Glomerular visceral epithelial cell (primary cell): ENCODE measurements at regions not wholly inside any gene's neighbourhood (a gene's known extent, or its start where the extent isn't known, plus 50 kb on each side); places are given as distances from the start of the nearest gene placed in this dataset.
"Not testable (repeated sequence)": the region's sequence is repeated elsewhere in the genome, so short reads cannot be mapped to it uniquely, and the experiment has no call there.

ENCODE experiments used
- DNase-seq: peaks from one replicate; pipeline ENCODE4 v3.0.0-alpha.2; 2016; ENCODE audit errors: extremely low spot score

DNA sequence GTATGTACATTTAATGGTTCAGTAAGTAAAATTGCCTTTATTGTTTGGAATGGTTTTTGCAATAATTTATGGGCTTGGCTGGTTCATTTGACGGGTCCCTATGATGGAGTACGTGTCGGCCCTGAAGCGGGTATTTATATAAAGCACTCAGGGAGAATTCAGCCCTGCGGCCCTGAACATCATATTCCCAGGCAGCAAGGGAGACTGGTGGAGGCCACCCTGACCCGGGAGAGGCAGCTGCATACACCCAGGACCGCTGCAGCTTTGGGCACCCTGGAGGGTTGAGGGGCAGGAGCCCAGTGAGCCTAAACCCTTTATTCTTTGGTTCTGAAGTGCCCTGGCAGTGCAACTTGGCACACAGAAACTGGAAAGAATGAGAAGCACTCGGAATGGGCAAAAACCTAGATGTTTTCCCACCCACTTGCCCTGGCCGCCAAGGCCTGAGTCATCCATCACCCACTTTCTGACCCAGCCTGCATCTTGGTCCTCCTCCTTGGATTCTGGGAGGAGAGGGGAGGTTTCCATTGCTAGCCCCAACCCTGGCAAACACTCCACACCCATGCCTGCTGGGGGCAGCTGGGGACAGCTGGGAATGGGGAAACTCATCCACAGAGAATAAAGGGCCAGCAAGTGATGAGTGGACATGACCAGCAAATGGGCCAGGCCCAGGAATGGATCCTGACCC lies 162.2 kb upstream of the TNRC6C start:
- DNase-seq = no peak

DNA sequence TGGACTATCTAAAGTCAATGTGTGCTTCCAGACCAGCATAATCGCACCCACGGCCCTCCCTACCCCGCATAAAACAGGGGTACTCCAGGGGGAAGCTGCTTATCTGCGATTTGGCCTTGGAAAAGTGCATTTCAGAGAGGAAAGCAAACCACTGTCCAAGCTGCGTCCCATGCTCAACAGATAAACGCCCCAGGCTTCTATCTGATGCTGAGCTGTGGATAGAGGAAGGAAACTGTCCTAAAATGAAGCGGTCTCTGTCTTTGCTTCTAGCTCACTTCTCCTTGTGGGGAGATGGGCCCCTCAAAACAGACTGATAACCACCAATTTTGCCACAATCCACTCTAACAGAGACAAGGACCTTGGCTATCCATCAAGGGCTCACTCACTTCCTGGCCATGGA lies 160.5 kb upstream of the TNRC6C start:
- no peak for DNase-seq

DNA sequence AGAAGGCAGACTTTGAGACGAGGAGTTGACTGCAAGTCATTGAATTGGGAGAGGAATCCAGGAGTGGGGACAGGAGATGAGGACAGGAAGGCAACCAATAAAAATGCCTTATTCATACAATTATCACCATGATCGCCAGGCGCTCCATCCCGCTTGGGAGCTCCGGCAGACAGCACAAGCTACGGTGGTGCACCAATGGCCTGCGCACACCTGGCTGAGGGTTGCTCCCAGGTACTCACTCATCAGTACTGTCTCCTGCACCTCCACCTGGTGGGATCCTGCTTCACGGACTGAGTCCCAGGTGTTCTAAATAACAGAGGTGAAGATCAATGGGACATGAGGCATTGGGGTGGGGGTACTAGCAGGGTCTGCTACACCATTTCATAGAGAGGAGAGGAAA lies 160.0 kb upstream of the TNRC6C start:
- no peak for DNase-seq

GRCh38 chr17:77800816-77801215 lies 157.7 kb upstream of the TNRC6C start:
- DNase-seq = no peak

DNA sequence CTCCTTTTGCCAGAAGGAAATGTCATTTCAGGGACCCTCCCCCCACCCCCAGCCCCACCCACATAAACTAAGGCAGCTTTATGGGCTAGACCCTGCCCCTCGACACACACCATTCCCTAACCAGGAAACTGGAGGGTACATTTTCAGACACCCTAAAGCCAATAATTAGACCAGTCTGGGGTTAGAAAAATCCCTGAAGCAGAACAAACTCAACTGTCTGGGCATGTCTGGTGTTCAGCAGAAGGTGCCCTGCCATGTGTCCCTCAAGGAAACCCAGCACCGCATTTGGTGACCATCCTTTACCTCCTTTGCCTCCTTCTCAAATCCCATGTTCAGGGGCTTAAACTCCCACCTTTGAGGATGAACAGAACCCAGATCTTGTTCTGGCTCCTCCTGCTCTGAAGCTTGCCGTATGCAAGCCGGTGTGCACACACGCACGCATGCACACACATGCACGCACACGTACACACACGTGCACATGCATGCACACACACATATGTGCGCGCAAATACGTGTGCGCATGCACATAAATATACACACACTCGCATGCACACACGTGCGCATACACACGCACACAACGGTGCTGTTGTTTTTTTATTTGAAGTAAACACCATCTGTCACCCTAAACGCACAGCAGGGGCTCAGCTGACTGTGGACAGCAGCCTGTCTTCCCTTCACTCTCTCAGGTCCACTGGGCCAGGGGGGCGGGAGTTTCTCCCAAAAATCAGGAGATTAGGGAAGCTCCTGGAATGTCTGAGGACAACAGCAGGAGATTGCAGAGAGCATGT lies 156.8 kb upstream of the TNRC6C start:
- DNase-seq = no peak

DNA sequence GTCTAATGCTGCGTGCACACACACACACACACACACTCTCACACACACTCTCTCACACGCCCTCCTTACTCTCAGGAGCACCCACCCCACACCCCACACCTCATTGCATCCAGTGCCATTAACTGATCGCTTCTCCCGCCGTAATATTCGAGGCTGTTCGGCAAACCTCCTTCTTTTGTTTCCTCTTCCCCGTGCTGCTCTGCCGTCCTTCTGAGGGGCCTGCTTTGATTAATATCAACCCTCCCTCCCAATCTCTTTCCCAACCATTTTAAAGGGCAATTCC lies 156.2 kb upstream of the TNRC6C start:
- DNase-seq = no peak

DNA sequence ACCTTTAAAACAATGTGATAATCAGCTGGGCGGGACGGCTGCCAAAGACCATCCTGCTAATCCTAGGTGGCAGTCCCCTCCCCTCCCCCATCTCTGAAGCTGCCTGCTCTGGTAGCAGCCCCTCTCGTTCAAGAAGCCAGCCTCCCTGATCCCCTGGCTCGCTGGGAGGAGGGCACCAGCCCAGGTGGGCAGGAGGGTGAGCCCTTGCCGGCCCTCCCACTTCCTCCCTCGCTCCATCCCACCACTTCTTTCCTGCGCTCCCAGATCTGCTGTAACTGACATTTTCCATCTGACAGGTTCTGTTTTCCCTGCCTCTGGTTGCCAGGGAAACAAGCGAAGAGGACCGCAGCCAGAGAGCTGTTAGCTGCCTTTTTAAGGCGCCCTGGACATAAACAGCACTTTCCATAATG lies 155.7 kb upstream of the TNRC6C start:
- no peak for DNase-seq

- no peak for DNase-seq
These were observed 154.8 kb upstream of the TNRC6C start for GRCh38 chr17:77803726-77804125.

DNA sequence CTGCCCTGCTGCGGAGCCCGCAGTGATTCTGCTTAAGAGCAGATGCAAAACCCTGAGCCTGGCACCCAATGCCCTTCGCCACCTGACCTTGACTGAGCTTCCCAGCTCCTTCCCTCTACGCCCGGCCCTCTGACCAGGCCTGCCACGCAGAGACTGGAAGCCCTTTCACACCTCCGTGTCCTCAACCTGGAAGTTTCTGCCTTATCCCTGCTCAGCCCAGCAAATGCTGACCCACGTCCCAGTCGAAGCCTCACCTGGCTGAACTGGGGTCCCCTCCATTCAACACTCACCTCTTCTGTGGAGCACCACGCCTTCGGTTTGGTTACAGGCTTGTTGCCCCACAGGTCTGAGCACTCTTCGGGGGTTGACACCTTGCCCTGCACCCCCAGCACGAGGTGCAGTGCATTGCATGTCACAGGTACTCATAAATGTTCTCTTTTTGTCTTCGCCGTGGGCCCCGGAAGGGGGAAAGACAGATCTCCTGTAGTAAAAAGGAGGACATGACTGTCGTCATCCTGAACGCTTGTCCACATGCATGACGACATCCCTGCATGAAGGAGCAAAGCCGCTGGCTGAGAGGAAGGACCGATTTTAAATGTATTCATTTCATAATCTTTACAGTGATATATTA lies 153.6 kb upstream of the TNRC6C start:
- DNase-seq = no peak

DNA sequence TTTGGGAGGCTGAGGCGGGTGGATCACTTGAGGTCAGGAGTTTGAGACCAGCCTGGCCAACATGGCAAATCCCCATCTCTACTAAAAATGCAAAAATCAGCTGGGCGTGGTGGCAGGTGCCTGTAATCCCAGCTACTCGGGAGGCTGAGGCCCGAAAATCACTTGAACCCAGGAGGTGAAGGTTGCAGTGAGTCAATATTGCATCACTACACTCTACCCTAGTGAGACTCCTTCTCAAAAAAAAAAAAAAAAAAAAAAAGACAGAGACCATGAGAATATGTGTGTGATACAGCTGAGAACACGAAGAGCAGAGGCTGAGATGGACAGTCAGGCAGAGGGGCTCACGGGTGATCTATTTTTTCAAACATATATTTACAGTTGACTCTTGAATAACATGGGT lies 152.5 kb upstream of the TNRC6C start:
- not testable (repeated sequence) for DNase-seq

- DNase-seq = no peak
These were observed 151.3 kb upstream of the TNRC6C start for GRCh38 chr17:77807051-77807745.

- no peak for DNase-seq
These were observed 150.6 kb upstream of the TNRC6C start for GRCh38 chr17:77807746-77808441.

- DNase-seq = no peak
These were observed 149.6 kb upstream of the TNRC6C start for GRCh38 chr17:77808686-77809425.

DNA sequence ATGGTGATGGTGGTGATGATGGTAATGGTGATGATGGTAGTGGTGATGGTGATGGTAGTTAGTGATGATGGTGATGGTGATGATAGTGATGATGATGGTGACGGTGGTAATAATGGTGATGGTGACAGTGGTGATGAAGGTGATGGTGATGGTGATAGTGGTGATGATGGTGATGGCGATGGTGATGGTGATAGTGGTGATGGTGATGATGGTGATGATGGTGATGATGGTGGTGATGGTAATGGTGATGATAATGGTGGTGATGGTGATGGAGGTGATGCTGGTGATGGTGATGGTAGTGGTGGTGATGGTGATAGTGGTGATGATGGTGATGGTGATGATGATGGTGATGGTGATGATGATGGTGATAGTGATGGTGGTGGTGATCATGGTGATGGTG lies 148.7 kb upstream of the TNRC6C start:
- no peak for DNase-seq

DNA sequence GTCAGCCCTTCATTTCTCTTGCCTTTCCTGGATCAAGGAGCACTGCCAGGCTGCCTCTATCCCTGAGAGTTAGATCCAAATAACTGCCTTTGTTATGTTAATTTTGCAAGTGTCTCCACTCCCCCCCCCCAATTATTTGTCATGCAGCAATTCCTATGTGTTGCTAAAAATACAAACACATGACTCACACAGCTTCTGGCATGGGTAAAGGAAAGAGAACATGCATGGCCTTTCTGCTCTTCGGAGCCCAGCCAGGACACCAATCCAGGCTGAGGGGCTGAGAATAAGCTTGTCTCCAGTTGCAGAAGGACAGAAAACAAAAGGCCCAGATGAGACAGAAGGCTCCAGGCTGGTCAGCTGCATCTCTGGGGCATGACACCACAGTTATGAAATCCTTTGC lies 148.0 kb upstream of the TNRC6C start:
- no peak for DNase-seq

DNA sequence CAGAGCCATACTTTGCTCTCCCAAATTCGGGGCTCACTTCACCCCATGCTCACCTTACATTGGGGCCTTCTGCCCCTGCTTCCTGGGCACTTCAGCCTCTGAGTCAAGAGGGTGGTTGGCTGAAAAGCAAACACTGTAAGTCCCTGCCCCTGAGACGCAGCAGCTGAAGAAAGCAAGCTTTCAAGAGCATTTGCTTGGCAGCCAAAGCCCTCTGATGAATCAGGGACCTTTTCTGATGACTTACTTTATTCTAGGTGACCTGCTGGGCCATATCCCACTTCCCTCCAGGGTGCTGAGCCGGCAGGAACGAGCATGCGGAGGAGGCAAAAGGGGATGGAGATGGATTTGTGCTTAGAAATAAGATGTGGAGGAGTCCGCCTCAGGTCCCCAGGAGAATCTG lies 147.0 kb upstream of the TNRC6C start:
- DNase-seq = no peak

GRCh38 chr17:77814091-77814772 lies 144.3 kb upstream of the TNRC6C start:
- DNase-seq = no peak

GRCh38 chr17:77815127-77815905 lies 143.2 kb upstream of the TNRC6C start:
- DNase-seq = no peak

DNA sequence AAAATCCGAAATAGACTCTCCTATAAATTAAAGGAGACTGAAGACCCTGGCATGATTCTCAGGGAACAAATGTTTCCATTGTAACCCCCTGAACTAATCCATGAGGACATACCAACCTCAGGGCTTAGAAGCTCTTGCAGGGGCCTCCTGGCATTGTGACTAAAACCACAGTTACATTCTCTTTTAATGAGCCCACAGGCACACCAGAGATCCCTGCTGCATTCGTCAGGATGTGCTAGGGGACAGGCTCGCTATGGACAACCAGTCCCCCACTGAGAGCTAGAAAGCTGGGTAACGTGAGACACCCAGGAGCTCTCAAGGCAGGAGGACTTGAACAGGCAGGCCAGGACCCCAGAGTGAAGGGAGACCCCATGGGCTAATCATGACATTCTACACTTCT lies 140.6 kb upstream of the TNRC6C start:
- DNase-seq = no peak

GRCh38 chr17:77819497-77819896 lies 139.0 kb upstream of the TNRC6C start:
- no peak for DNase-seq
